ENCODE measurements at regions not wholly inside any gene's neighbourhood (a gene's known extent, or its start where the extent isn't known, plus 50 kb on each side); places are given as distances from the start of the nearest gene placed in this dataset.

- TF ChIP-seq, protein P1, sequence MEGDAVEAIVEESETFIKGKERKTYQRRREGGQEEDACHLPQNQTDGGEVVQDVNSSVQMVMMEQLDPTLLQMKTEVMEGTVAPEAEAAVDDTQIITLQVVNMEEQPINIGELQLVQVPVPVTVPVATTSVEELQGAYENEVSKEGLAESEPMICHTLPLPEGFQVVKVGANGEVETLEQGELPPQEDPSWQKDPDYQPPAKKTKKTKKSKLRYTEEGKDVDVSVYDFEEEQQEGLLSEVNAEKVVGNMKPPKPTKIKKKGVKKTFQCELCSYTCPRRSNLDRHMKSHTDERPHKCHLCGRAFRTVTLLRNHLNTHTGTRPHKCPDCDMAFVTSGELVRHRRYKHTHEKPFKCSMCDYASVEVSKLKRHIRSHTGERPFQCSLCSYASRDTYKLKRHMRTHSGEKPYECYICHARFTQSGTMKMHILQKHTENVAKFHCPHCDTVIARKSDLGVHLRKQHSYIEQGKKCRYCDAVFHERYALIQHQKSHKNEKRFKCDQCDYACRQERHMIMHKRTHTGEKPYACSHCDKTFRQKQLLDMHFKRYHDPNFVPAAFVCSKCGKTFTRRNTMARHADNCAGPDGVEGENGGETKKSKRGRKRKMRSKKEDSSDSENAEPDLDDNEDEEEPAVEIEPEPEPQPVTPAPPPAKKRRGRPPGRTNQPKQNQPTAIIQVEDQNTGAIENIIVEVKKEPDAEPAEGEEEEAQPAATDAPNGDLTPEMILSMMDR (IDR thresholded peaks at IDR 0.05), result no peak
- no peak for TF ChIP-seq POLR2AphosphoS5 (IDR thresholded peaks at IDR 0.05; ENCODE audit: insufficient read depth in 1 of 2, low read depth in 1 of 2)
These were observed 511.9 kb downstream of the RPL10L start for GRCh38 chr14:46139649-46140048.
